Uterus (tissue), 2 donors: ENCODE measurements at regions not wholly inside any gene's neighbourhood (a gene's known extent, or its start where the extent isn't known, plus 50 kb on each side); places are given as distances from the start of the nearest gene placed in this dataset.

Experiments
- CTCF ChIP-seq, 4 experiments: fragments of 200-600 bp in 2 of 4; fragments of 450-650 bp in 2 of 4; sonication (generic) in 2 of 4; IDR thresholded peaks; one replicate each; pipeline ENCODE4 v1.5.1; 2016 to 2019; ENCODE audit warnings: antibody characterized with exemption in 4 of 4, mild to moderate bottlenecking in 2 of 4, moderate library complexity in 1 of 4
- POLR2A ChIP-seq, 2 donors: fragments of 450-650 bp; IDR thresholded peaks; one replicate each; pipeline ENCODE4 v1.6.1; 2016; ENCODE audit warnings: antibody characterized with exemption in 2 of 2, mild to moderate bottlenecking in 1 of 2, moderate library complexity in 1 of 2

GRCh38 chr15:62472616-62473299 is 307.7 kb upstream of the C2CD4B start:
- TF ChIP-seq CTCF (IDR thresholded peaks at IDR 0.05), result no peak
- no peak for TF ChIP-seq POLR2A (IDR thresholded peaks at IDR 0.05)
